Hematopoietic multipotent progenitor cell (in vitro differentiated cells): ENCODE measurements at regions not wholly inside any gene's neighbourhood (a gene's known extent, or its start where the extent isn't known, plus 50 kb on each side); places are given as distances from the start of the nearest gene placed in this dataset.
"Not testable (repeated sequence)": the region's sequence is repeated elsewhere in the genome, so short reads cannot be mapped to it uniquely, and the experiment has no call there.

Source experiments
- DNase-seq, 3 donors: peaks; one replicate each; pipeline ENCODE4 v3.0.0-alpha.2; 2011 to 2015; ENCODE audit warnings: low read depth in 2 of 3, low spot score in 2 of 3

GRCh38 chr2:187862715-187863114 is 308.5 kb upstream of the TFPI start:
- no peak for DNase-seq

- DNase-seq = no peak
Observed at GRCh38 chr2:187865025-187865424, 310.8 kb upstream of the TFPI start.

GRCh38 chr2:187867165-187867564 is 312.9 kb upstream of the TFPI start:
- DNase-seq = no peak

- DNase-seq = no peak
Observed at GRCh38 chr2:187869195-187869594, 315.0 kb upstream of the TFPI start.

GRCh38 chr2:187871506-187871905 is 317.3 kb upstream of the TFPI start:
- DNase-seq = no peak

- DNase-seq = no peak
Observed at GRCh38 chr2:187873132-187873531, 318.9 kb upstream of the TFPI start.

GRCh38 chr2:187874786-187875185 is 320.6 kb upstream of the TFPI start:
- DNase-seq = no peak

GRCh38 chr2:187875261-187876141 is 321.3 kb upstream of the TFPI start:
- DNase-seq = no peak

- DNase-seq = no peak
Observed at GRCh38 chr2:187876554-187876953, 322.3 kb upstream of the TFPI start.

- no peak for DNase-seq
Observed at GRCh38 chr2:187877391-187877790, 323.2 kb upstream of the TFPI start.

- no peak for DNase-seq
Observed at GRCh38 chr2:187878112-187878511, 323.9 kb upstream of the TFPI start.

GRCh38 chr2:187879491-187879890 is 325.3 kb upstream of the TFPI start:
- no peak for DNase-seq

GRCh38 chr2:187884003-187884402 is 329.8 kb upstream of the TFPI start:
- no peak for DNase-seq

- DNase-seq = no peak
Observed at GRCh38 chr2:187890690-187891089, 336.5 kb upstream of the TFPI start.

GRCh38 chr2:187900021-187900420 is 345.8 kb upstream of the TFPI start:
- DNase-seq = no peak

- no peak for DNase-seq
Observed at GRCh38 chr2:187906021-187906420, 351.8 kb upstream of the TFPI start.

- not testable (repeated sequence) for DNase-seq
Observed at GRCh38 chr2:187910922-187911321, 356.7 kb upstream of the TFPI start.

- DNase-seq = no peak
Observed at GRCh38 chr2:187912950-187913349, 358.7 kb upstream of the TFPI start.

GRCh38 chr2:187915810-187916209 is 361.6 kb upstream of the TFPI start:
- DNase-seq = no peak

GRCh38 chr2:187916799-187917198 is 362.6 kb upstream of the TFPI start:
- no peak for DNase-seq

GRCh38 chr2:187917535-187917934 is 363.3 kb upstream of the TFPI start:
- no peak for DNase-seq

GRCh38 chr2:187918996-187919821 is 365.0 kb upstream of the TFPI start:
- DNase-seq = no peak
